ENCODE measurements at regions not wholly inside any gene's neighbourhood (a gene's known extent, or its start where the extent isn't known, plus 50 kb on each side); places are given as distances from the start of the nearest gene placed in this dataset.

- TF ChIP-seq CTCF (conservative IDR thresholded peaks at IDR 0.05; ENCODE audit: low read depth in 2 of 2) (no peak), ETS1 (IDR thresholded peaks at IDR 0.05) (no peak), POLR2AphosphoS5 (IDR thresholded peaks at IDR 0.05; ENCODE audit: low read depth) (no peak), JUNB (IDR thresholded peaks at IDR 0.05; ENCODE audit: unreplicated experiment) (no peak)
These were observed 50.8 kb upstream of the ELF5 start for GRCh38 chr11:34564406-34564805.

Measured in GM23338 (cell line).